HEK293 (cell line): ENCODE measurements at regions not wholly inside any gene's neighbourhood (a gene's known extent, or its start where the extent isn't known, plus 50 kb on each side); places are given as distances from the start of the nearest gene placed in this dataset.

ENCODE experiments used
- CTCF ChIA-PET: fragments of 350-600 bp; formaldehyde crosslinking; extraction: SDS; loops from one replicate; lab custom pipeline; 2021; ENCODE audit warnings: antibody characterized with exemption; lab: Yijun Ruan, JAX
- POLR2A ChIA-PET: fragments of 300-600 bp; formaldehyde crosslinking; extraction: SDS; loops from one replicate; lab custom pipeline; 2020; ENCODE audit warnings: antibody characterized with exemption, inconsistent platforms; lab: Yijun Ruan, JAX
- H3K27ac ChIP-seq: fragments of 200-500 bp; sonication (Bioruptor generic); 2 replicates; pipeline ENCODE4 v1.5.1; 2014; ENCODE audit warnings: low read depth, low read length, control low read depth, inconsistent platforms; ENCODE audit errors: extremely low read depth
- H3K36me3 ChIP-seq, 2 experiments: fragments of 200-500 bp in 1 of 2; sonication (Bioruptor generic) in 1 of 2; 1 replicate in 1 of 2; 2 replicates in 1 of 2; pipeline ENCODE4 v1.5.1; 2014 to 2017; ENCODE audit warnings: inconsistent platforms in 2 of 2, low read length in 2 of 2; ENCODE audit not compliant: control insufficient read depth in 2 of 2, insufficient read depth in 1 of 2
- H3K4me1 ChIP-seq: fragments of 200-500 bp; sonication (Bioruptor generic); 2 replicates; pipeline ENCODE4 v1.5.1; 2014; ENCODE audit warnings: mild to moderate bottlenecking, low read length, inconsistent platforms; ENCODE audit not compliant: control insufficient read depth, insufficient read depth
- H3K4me3 ChIP-seq: 2 replicates; pipeline ENCODE4 v1.5.1; 2011; ENCODE audit warnings: low read depth, mild to moderate bottlenecking, control low read depth, low read length, moderate library complexity
- H3K9me3 ChIP-seq: fragments of 200-500 bp; sonication (Bioruptor generic); 2 replicates; pipeline ENCODE4 v1.5.1; 2014; ENCODE audit warnings: low read depth, low read length, inconsistent platforms; ENCODE audit not compliant: control insufficient read depth, insufficient read depth
- FEZF1 ChIP-seq: fragments of 450-650 bp; formaldehyde crosslinking; IDR thresholded peaks from 2 replicates; pipeline ENCODE4 v1.5.1; 2016; ENCODE audit warnings: missing biosample characterization, missing genetic modification characterization
- GLI4 ChIP-seq: fragments of 450-650 bp; formaldehyde crosslinking; IDR thresholded peaks from 2 replicates; pipeline ENCODE4 v1.5.1; 2016; ENCODE audit warnings: missing biosample characterization, missing genetic modification characterization
- KLF8 ChIP-seq: fragments of 450-650 bp; formaldehyde crosslinking; IDR thresholded peaks from 2 replicates; pipeline ENCODE4 v1.5.1; 2016; ENCODE audit warnings: missing biosample characterization, missing genetic modification characterization
- MYNN ChIP-seq: fragments of 450-650 bp; formaldehyde crosslinking; IDR thresholded peaks from 2 replicates; pipeline ENCODE4 v1.5.1; 2016; ENCODE audit warnings: missing biosample characterization, missing genetic modification characterization, borderline replicate concordance
- ZFHX2 ChIP-seq: fragments of 450-650 bp; formaldehyde crosslinking; conservative IDR thresholded peaks from 2 replicates; pipeline ENCODE4 v1.5.1; 2016; ENCODE audit warnings: missing biosample characterization, missing genetic modification characterization
- ZFP37 ChIP-seq: fragments of 450-650 bp; formaldehyde crosslinking; IDR thresholded peaks from 2 replicates; pipeline ENCODE4 v1.5.1; 2016; ENCODE audit warnings: missing biosample characterization, missing genetic modification characterization
- ZNF223 ChIP-seq: fragments of 450-650 bp; formaldehyde crosslinking; IDR thresholded peaks from 2 replicates; pipeline ENCODE4 v1.5.1; 2016; ENCODE audit warnings: missing biosample characterization, missing genetic modification characterization
- ZNF239 ChIP-seq: fragments of 450-650 bp; formaldehyde crosslinking; IDR thresholded peaks from 2 replicates; pipeline ENCODE4 v1.5.1; 2016; ENCODE audit warnings: missing biosample characterization, missing genetic modification characterization
- ZNF335 ChIP-seq: fragments of 450-650 bp; formaldehyde crosslinking; conservative IDR thresholded peaks from 2 replicates; pipeline ENCODE4 v1.5.1; 2016; ENCODE audit warnings: missing biosample characterization, missing genetic modification characterization
- ZNF341 ChIP-seq: fragments of 450-650 bp; formaldehyde crosslinking; IDR thresholded peaks from 2 replicates; pipeline ENCODE4; 2016; ENCODE audit warnings: low read depth, missing biosample characterization, missing genetic modification characterization
- ZNF544 ChIP-seq: fragments of 450-650 bp; formaldehyde crosslinking; IDR thresholded peaks from 2 replicates; pipeline ENCODE4 v1.5.0; 2017; ENCODE audit warnings: missing biosample characterization, missing genetic modification characterization
- ZNF561 ChIP-seq: fragments of 450-650 bp; IDR thresholded peaks from 2 replicates; pipeline ENCODE4 v1.5.1; 2018; ENCODE audit warnings: missing biosample characterization, missing genetic modification characterization, borderline replicate concordance
- ZNF571 ChIP-seq: fragments of 450-650 bp; formaldehyde crosslinking; IDR thresholded peaks from 2 replicates; pipeline ENCODE4 v1.5.0; 2017; ENCODE audit warnings: missing biosample characterization, missing genetic modification characterization
- ZNF629 ChIP-seq: fragments of 450-650 bp; formaldehyde crosslinking; IDR thresholded peaks from 2 replicates; pipeline ENCODE4 v1.5.1; 2017; ENCODE audit warnings: missing biosample characterization, missing genetic modification characterization
- ZNF664 ChIP-seq: fragments of 450-650 bp; formaldehyde crosslinking; IDR thresholded peaks from 2 replicates; pipeline ENCODE4 v1.5.1; 2016; ENCODE audit warnings: missing biosample characterization, missing genetic modification characterization
- ZNF768 ChIP-seq: fragments of 450-650 bp; formaldehyde crosslinking; IDR thresholded peaks from 2 replicates; pipeline ENCODE4 v1.5.1; 2018; ENCODE audit warnings: missing biosample characterization, mild to moderate bottlenecking, missing genetic modification characterization
- ZNF777 ChIP-seq: fragments of 450-650 bp; formaldehyde crosslinking; IDR thresholded peaks from 2 replicates; pipeline ENCODE4 v1.5.1; 2017; ENCODE audit warnings: missing biosample characterization, missing genetic modification characterization, borderline replicate concordance
- ZNF843 ChIP-seq: fragments of 450-650 bp; formaldehyde crosslinking; IDR thresholded peaks from 2 replicates; pipeline ENCODE4 v1.5.1; 2016; ENCODE audit warnings: missing biosample characterization, missing genetic modification characterization
- ZSCAN30 ChIP-seq: fragments of 450-650 bp; IDR thresholded peaks from 2 replicates; pipeline ENCODE4 v1.5.1; 2018; ENCODE audit warnings: missing biosample characterization, mild to moderate bottlenecking, missing genetic modification characterization, moderate library complexity
- ZXDB ChIP-seq: fragments of 450-650 bp; formaldehyde crosslinking; IDR thresholded peaks from 2 replicates; pipeline ENCODE4 v1.5.1; 2016; ENCODE audit warnings: missing biosample characterization, missing genetic modification characterization
- TF ChIP-seq, protein P1 (sequence below): fragments of 450-650 bp; formaldehyde crosslinking; IDR thresholded peaks from 2 replicates; pipeline ENCODE4 v1.5.1; 2016; ENCODE audit warnings: missing biosample characterization, missing genetic modification characterization
- TF ChIP-seq, protein P2 (sequence below): fragments of 450-650 bp; formaldehyde crosslinking; IDR thresholded peaks from 2 replicates; pipeline ENCODE4 v1.5.1; 2016; ENCODE audit warnings: missing biosample characterization, missing genetic modification characterization
- TF ChIP-seq, protein P3 (sequence below): fragments of 450-650 bp; formaldehyde crosslinking; IDR thresholded peaks from 2 replicates; pipeline ENCODE4 v1.5.1; 2017; ENCODE audit warnings: missing biosample characterization, missing genetic modification characterization
- TF ChIP-seq, protein P4 (sequence below): fragments of 450-650 bp; formaldehyde crosslinking; IDR thresholded peaks from 2 replicates; pipeline ENCODE4 v1.5.1; 2017; ENCODE audit warnings: missing biosample characterization, missing genetic modification characterization

DNA sequence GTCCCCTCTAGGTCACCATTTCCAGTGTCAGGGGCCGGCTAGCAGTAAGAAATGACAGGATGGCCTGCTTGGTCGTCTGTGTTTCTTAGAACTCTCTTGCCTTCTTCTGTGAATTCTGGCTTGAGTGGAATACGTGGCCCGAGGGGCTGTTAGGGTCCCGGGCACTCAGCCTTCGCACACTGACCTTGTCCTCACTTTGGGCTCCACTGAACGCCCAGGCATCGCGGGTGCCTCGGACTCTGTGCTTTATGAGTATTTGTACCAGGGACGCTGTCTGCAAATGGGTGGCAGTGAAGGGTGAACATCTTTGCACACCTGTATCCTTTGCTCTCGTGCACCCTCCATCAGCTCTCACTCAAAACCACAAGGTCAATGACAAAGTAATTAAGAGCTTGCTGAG, 123.4 kb upstream of the ANO1 start (continued):
- TF ChIP-seq, protein P1, sequence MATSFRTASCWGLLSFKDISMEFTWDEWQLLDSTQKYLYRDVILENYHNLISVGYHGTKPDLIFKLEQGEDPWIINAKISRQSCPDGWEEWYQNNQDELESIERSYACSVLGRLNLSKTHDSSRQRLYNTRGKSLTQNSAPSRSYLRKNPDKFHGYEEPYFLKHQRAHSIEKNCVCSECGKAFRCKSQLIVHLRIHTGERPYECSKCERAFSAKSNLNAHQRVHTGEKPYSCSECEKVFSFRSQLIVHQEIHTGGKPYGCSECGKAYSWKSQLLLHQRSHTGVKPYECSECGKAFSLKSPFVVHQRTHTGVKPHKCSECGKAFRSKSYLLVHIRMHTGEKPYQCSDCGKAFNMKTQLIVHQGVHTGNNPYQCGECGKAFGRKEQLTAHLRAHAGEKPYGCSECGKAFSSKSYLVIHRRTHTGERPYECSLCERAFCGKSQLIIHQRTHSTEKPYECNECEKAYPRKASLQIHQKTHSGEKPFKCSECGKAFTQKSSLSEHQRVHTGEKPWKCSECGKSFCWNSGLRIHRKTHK, result no peak

DNA sequence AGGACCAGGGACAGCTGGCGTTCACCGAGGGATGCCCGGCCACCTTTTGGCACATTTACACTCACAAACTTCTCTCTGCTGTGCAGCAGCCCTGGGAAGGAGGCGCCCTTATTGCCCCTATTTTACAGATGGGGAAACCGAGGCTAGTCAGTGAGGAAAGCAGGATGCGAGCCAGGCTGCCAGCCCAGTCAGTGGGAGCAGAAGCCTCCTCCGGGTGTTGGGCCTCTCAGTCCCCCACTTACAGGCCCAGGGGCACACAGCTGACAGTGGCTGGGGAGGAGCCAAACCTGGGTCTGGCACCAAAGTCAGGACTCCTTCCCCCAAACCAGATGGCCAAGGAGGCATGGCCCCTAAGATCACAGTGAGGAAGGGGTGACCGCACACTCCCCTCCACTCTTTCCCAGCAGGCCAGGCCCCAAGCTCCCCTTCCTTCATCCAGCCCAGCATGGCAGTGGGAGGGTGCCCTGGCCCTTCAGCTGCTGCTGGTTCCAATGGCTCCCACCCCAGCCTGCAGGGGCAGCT, 121.4 kb upstream of the ANO1 start:
- Histone ChIP-seq H3K27ac (no peak overlapping the region), H3K4me3 (no peak overlapping the region), H3K36me3 (no peaks in the 10 kb centered on the region), H3K9me3 (no peaks in the 10 kb centered on the region), H3K4me1 (no peaks in the 10 kb centered on the region)
- ChIA-PET POLR2A (no interaction called here), CTCF (interaction anchor here (0.6 to 0.9 kb wide), 3 partner anchors 36 to 189 kb away, joined by 3 read pairs; no protein-coding TSS in a partner anchor)
- TF ChIP-seq ZSCAN30 (tag by site-specific recombination) (no peak), ZFP37 (tag by site-specific recombination) (no peak), GLI4 (no peak), ZNF664 (tag by site-specific recombination) (no peak), ZNF629 (tag by site-specific recombination) (no peak), ZNF561 (tag by site-specific recombination) (no peak), KLF8 (tag by site-specific recombination) (no peak), ZNF544 (no peak), ZNF239 (no peak)
- TF ChIP-seq, protein P2, sequence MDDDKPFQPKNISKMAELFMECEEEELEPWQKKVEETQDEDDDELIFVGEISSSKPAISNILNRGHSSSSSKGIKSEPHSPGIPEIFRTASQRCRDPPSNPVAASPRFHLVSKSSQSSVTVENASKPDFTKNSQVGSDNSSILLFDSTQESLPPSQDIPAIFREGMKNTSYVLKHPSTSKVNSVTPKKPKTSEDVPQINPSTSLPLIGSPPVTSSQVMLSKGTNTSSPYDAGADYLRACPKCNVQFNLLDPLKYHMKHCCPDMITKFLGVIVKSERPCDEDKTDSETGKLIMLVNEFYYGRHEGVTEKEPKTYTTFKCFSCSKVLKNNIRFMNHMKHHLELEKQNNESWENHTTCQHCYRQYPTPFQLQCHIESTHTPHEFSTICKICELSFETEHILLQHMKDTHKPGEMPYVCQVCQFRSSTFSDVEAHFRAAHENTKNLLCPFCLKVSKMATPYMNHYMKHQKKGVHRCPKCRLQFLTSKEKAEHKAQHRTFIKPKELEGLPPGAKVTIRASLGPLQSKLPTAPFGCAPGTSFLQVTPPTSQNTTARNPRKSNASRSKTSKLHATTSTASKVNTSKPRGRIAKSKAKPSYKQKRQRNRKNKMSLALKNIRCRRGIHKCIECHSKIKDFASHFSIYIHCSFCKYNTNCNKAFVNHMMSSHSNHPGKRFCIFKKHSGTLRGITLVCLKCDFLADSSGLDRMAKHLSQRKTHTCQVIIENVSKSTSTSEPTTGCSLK (tag by site-specific recombination), result no peak

DNA sequence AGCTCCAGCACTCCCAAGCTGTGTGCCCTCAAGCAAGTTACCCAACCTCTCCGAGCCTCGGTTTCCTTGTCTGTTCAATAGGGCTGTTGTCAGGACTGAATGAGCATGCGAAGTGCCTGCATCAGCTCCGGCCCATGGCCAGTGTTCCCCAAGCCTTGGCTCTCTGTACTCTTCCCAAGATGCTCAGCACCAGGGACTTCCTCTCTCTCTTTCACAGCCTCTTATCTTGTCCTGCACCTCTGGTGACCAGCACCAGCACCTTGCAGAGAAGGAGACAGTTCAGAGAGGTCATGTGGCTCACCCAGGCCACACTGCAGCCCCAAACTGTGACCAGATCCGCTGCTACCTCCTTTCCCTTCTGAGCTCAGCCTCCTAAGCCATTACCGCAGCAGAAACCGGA, 120.3 kb upstream of the ANO1 start:
- no peaks in the 10 kb centered on the region for H3K36me3 ChIP-seq
- H3K9me3 ChIP-seq, result no peaks in the 10 kb centered on the region
- CTCF ChIA-PET, result interaction anchor here (0.6 to 2.9 kb wide), 4 partner anchors 8 to 312 kb away, joined by 3 to 11 read pairs (median 4); no protein-coding TSS in a partner anchor
- no peak overlapping the region for H3K4me3 ChIP-seq
- peak overlapping the region; percentile 47; the same call in 1 of the 2 replicates for H3K27ac ChIP-seq
- no peaks in the 10 kb centered on the region for H3K4me1 ChIP-seq
- TF ChIP-seq ZNF768 (tag by site-specific recombination) (0 out of 2 replicates have a peak, but pooled peaks have one; percentile 39), ZNF571 (tag by site-specific recombination) (no peak)
- POLR2A ChIA-PET, result no interaction called here

DNA sequence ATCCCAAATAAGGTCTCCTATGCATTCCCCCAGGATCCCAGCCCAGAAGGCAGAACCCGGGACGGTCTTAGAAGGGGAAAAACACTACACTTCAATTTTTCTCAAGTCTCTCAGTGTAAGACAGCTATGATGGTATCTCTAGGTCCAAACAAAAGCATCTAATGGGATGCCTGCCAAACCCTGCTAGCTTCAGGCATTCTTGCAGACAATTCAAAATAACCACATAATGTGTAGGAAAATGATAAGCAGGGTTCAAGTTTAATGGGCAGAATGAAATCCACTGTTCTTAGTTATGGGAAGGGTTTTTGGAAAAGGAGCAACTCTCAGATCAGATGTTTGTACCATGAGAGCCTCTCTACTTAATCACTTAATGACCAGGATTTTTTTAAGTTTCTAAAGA, 119.8 kb upstream of the ANO1 start:
- H3K36me3 ChIP-seq, result no peaks in the 10 kb centered on the region
- H3K4me1 ChIP-seq, result no peaks in the 10 kb centered on the region
- ChIA-PET POLR2A (no interaction called here), CTCF (interaction anchor here (0.6 to 2.9 kb wide), 6 partner anchors 9 to 312 kb away, joined by 3 to 11 read pairs (median 4); no protein-coding TSS in a partner anchor)
- no peaks in the 10 kb centered on the region for H3K9me3 ChIP-seq
- H3K4me3 ChIP-seq, result no peak overlapping the region
- H3K27ac ChIP-seq, result peak overlapping the region; percentile 47; the same call in 1 of the 2 replicates
- TF ChIP-seq ZNF341 (no peak), FEZF1 (peak; percentile 60; the same call in 1 of the 2 replicates), ZNF335 (tag by site-specific recombination) (peak; percentile 63), ZNF777 (tag by site-specific recombination) (no peak), ZNF223 (tag by site-specific recombination) (no peak), ZXDB (tag by site-specific recombination) (peak; percentile 28; the same call in 1 of the 2 replicates), ZFHX2 (tag by site-specific recombination) (no peak), ZNF843 (tag by site-specific recombination) (0 out of 2 replicates have a peak, but pooled peaks have one; percentile 44), MYNN (tag by site-specific recombination) (no peak)
- TF ChIP-seq, protein P3, sequence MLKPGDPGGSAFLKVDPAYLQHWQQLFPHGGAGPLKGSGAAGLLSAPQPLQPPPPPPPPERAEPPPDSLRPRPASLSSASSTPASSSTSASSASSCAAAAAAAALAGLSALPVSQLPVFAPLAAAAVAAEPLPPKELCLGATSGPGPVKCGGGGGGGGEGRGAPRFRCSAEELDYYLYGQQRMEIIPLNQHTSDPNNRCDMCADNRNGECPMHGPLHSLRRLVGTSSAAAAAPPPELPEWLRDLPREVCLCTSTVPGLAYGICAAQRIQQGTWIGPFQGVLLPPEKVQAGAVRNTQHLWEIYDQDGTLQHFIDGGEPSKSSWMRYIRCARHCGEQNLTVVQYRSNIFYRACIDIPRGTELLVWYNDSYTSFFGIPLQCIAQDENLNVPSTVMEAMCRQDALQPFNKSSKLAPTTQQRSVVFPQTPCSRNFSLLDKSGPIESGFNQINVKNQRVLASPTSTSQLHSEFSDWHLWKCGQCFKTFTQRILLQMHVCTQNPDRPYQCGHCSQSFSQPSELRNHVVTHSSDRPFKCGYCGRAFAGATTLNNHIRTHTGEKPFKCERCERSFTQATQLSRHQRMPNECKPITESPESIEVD, result peak; percentile 66
- TF ChIP-seq, protein P4, sequence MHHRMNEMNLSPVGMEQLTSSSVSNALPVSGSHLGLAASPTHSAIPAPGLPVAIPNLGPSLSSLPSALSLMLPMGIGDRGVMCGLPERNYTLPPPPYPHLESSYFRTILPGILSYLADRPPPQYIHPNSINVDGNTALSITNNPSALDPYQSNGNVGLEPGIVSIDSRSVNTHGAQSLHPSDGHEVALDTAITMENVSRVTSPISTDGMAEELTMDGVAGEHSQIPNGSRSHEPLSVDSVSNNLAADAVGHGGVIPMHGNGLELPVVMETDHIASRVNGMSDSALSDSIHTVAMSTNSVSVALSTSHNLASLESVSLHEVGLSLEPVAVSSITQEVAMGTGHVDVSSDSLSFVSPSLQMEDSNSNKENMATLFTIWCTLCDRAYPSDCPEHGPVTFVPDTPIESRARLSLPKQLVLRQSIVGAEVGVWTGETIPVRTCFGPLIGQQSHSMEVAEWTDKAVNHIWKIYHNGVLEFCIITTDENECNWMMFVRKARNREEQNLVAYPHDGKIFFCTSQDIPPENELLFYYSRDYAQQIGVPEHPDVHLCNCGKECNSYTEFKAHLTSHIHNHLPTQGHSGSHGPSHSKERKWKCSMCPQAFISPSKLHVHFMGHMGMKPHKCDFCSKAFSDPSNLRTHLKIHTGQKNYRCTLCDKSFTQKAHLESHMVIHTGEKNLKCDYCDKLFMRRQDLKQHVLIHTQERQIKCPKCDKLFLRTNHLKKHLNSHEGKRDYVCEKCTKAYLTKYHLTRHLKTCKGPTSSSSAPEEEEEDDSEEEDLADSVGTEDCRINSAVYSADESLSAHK, result peak; percentile 42; the same call in 1 of the 2 replicates
